MM.1S (cell line): ENCODE measurements at regions not wholly inside any gene's neighbourhood (a gene's known extent, or its start where the extent isn't known, plus 50 kb on each side); places are given as distances from the start of the nearest gene placed in this dataset.

ENCODE experiments used
- DNase-seq: peaks from one replicate; pipeline ENCODE4 v3.0.0-alpha.2; 2015
- H2AFZ ChIP-seq: fragments of 300-600 bp; sonication (generic); 2 replicates; pipeline ENCODE4 v1.6.0; 2016; ENCODE audit warnings: antibody characterized with exemption, low read length
- H3F3A ChIP-seq: fragments of 300-600 bp; sonication (generic); 2 replicates; pipeline ENCODE4 v1.6.1; 2016; ENCODE audit warnings: mild to moderate bottlenecking, antibody characterized with exemption, low read length, moderate library complexity, mixed read lengths; ENCODE audit not compliant: insufficient read depth
- H3K27ac ChIP-seq: fragments of 300-600 bp; sonication (generic); 2 replicates; pipeline ENCODE4 v1.5.1; 2016; ENCODE audit warnings: mild to moderate bottlenecking, low read length
- H3K27me3 ChIP-seq: fragments of 300-600 bp; sonication (generic); replicated peaks from 2 replicates; pipeline ENCODE4 v1.6.0; 2016; ENCODE audit warnings: low read length; ENCODE audit not compliant: insufficient read depth
- H3K36me3 ChIP-seq: fragments of 300-600 bp; sonication (generic); replicated peaks from 2 replicates; pipeline ENCODE4 v1.6.1; 2016; ENCODE audit warnings: mild to moderate bottlenecking, low read length, mixed read lengths; ENCODE audit not compliant: insufficient read depth
- H3K4me1 ChIP-seq: fragments of 300-600 bp; sonication (generic); 2 replicates; pipeline ENCODE4 v1.6.1; 2016; ENCODE audit warnings: low read length, mixed read lengths
- H3K4me2 ChIP-seq: fragments of 300-600 bp; sonication (generic); 2 replicates; pipeline ENCODE4 v1.6.0; 2016; ENCODE audit warnings: low read depth, low read length
- H3K4me3 ChIP-seq: fragments of 300-600 bp; sonication (generic); 2 replicates; pipeline ENCODE4 v1.5.1; 2016; ENCODE audit warnings: low read length, mixed read lengths
- H3K79me2 ChIP-seq: fragments of 300-600 bp; sonication (generic); 2 replicates; pipeline ENCODE4 v1.6.1; 2016; ENCODE audit warnings: mixed run types, low read length, mixed read lengths
- H3K9ac ChIP-seq: fragments of 300-600 bp; sonication (generic); 2 replicates; pipeline ENCODE4 v1.6.1; 2016; ENCODE audit warnings: low read length, mixed read lengths
- H3K9me2 ChIP-seq: fragments of 300-600 bp; sonication (generic); replicated peaks from 2 replicates; pipeline ENCODE4 v1.6.1; 2016; ENCODE audit warnings: mild to moderate bottlenecking, low read length, mixed read lengths; ENCODE audit not compliant: insufficient read depth
- H3K9me3 ChIP-seq: fragments of 300-600 bp; sonication (generic); replicated peaks from 2 replicates; pipeline ENCODE4 v1.6.1; 2016; ENCODE audit warnings: mild to moderate bottlenecking, low read length, mixed read lengths; ENCODE audit not compliant: insufficient read depth
- H4K20me1 ChIP-seq: fragments of 300-600 bp; sonication (generic); 2 replicates; pipeline ENCODE4 v1.6.1; 2016; ENCODE audit warnings: mild to moderate bottlenecking, low read length, moderate library complexity, mixed read lengths; ENCODE audit not compliant: insufficient read depth
- CTCF ChIP-seq: fragments of 300-600 bp; sonication (generic); IDR thresholded peaks from 2 replicates; pipeline ENCODE4 v1.5.1; 2016; ENCODE audit warnings: antibody characterized with exemption, low read length, mixed read lengths
- EZH2 ChIP-seq: fragments of 300-600 bp; sonication (generic); optimal IDR thresholded peaks from 2 replicates; pipeline ENCODE3; 2017; ENCODE audit warnings: low read depth, mild to moderate bottlenecking, antibody characterized with exemption, low read length, mixed read lengths
- EZH2phosphoT487 ChIP-seq: fragments of 300-600 bp; sonication (generic); IDR thresholded peaks from 2 replicates; pipeline ENCODE4 v1.6.1; 2018; ENCODE audit warnings: antibody characterized with exemption, low read length

- no peaks in the 10 kb centered on the region for H4K20me1 ChIP-seq
- no peak overlapping the region for H2AFZ ChIP-seq
- no peaks in the 10 kb centered on the region for H3K36me3 ChIP-seq
- no peaks in the 10 kb centered on the region for H3K9me3 ChIP-seq
- H3K4me1 ChIP-seq: no peaks in the 10 kb centered on the region
- H3K4me2 ChIP-seq: no peak overlapping the region
- H3F3A ChIP-seq: no peaks in the 10 kb centered on the region
- no peak for TF ChIP-seq EZH2
- H3K9me2 ChIP-seq: no peaks in the 10 kb centered on the region
- no peak overlapping the region for H3K9ac ChIP-seq
- H3K27ac ChIP-seq: no peak overlapping the region
- no peak for DNase-seq
- H3K4me3 ChIP-seq: no peak overlapping the region
- no peaks in the 10 kb centered on the region for H3K79me2 ChIP-seq
- H3K27me3 ChIP-seq: no peaks in the 10 kb centered on the region
These were observed 736.6 kb upstream of the SEL1L start for GRCh38 chr14:82270286-82270685.

GRCh38 chr14:82298811-82299210 is 765.2 kb upstream of the SEL1L start:
- no peak for DNase-seq
- Histone ChIP-seq H3K9ac (no peak overlapping the region), H4K20me1 (no peaks in the 10 kb centered on the region), H3K27ac (no peak overlapping the region), H3K4me3 (no peak overlapping the region), H3K79me2 (no peaks in the 10 kb centered on the region), H3K36me3 (no peaks in the 10 kb centered on the region), H3K9me2 (no peaks in the 10 kb centered on the region), H3K27me3 (no peaks in the 10 kb centered on the region), H3K9me3 (no peaks in the 10 kb centered on the region), H3K4me1 (no peaks in the 10 kb centered on the region), H2AFZ (no peak overlapping the region), H3F3A (no peaks in the 10 kb centered on the region), H3K4me2 (no peak overlapping the region)
- TF ChIP-seq CTCF: no peak
- TF ChIP-seq EZH2phosphoT487: no peak
- no peak for TF ChIP-seq EZH2

GRCh38 chr14:82309199-82309598 is 775.5 kb upstream of the SEL1L start:
- DNase-seq: no peak
- Histone ChIP-seq H3K36me3 (no peaks in the 10 kb centered on the region), H2AFZ (no peak overlapping the region), H3K9ac (no peak overlapping the region), H3K4me1 (no peaks in the 10 kb centered on the region), H3K79me2 (no peaks in the 10 kb centered on the region), H4K20me1 (no peaks in the 10 kb centered on the region), H3F3A (no peaks in the 10 kb centered on the region), H3K4me2 (no peak overlapping the region), H3K27ac (no peak overlapping the region), H3K9me2 (no peaks in the 10 kb centered on the region), H3K4me3 (no peak overlapping the region), H3K9me3 (no peaks in the 10 kb centered on the region), H3K27me3 (no peaks in the 10 kb centered on the region)
- TF ChIP-seq EZH2 (no peak), CTCF (no peak), EZH2phosphoT487 (no peak)

GRCh38 chr14:82313889-82314288 is 780.2 kb upstream of the SEL1L start:
- Histone ChIP-seq H3K9ac (no peak overlapping the region), H3K9me3 (no peaks in the 10 kb centered on the region), H4K20me1 (no peaks in the 10 kb centered on the region), H3K27ac (no peak overlapping the region), H3K79me2 (no peaks in the 10 kb centered on the region), H3K27me3 (no peaks in the 10 kb centered on the region), H3K4me2 (no peak overlapping the region), H3F3A (no peaks in the 10 kb centered on the region), H2AFZ (no peak overlapping the region), H3K4me3 (no peak overlapping the region), H3K9me2 (no peaks in the 10 kb centered on the region), H3K36me3 (no peaks in the 10 kb centered on the region), H3K4me1 (no peaks in the 10 kb centered on the region)
- DNase-seq: no peak
- TF ChIP-seq EZH2phosphoT487: no peak
- no peak for TF ChIP-seq EZH2
- no peak for TF ChIP-seq CTCF
